Stimulated activated CD4-positive, alpha-beta T cell treated with anti-CD3 and anti-CD28 coated beads, Interleukin-2, amount 100 ng/mL, for 24 hours (primary cell): ENCODE measurements at regions not wholly inside any gene's neighbourhood (a gene's known extent, or its start where the extent isn't known, plus 50 kb on each side); places are given as distances from the start of the nearest gene placed in this dataset.

Source experiments
- DNase-seq, 2 donors: peaks; one replicate each; pipeline ENCODE4 v3.0.0-alpha.2; 2020

DNA sequence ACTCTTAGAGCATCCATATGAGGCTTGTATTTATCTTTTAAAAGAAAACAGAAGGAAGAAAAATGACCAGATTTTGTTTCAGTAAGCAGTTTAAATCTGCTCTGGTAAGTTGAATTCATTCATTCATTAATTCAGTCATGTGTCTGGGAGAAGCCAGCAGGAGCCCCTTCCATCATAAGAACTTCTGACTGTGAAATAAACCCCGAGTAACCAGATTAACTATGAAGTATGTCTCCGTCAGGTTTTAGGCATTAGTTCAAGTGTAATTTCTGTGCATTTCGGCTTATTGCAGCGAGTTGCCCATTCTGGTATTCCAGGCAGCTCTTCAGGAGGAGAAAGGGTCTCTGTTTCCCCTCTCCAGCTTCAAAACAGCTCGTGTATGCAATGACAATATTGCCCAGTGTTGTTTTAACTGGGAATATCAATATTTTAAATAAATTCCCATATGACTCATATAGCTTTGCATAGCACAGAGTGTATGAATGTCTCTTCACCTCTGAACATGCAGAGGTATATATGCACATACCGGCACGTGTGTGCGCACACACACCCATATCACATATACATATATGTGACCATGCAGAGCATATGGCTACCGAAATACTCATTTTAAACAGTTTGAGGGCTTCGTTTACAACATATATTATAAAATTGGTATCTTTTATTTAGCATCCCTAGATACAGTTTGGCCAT is 255.3 kb downstream of the BCOR start:
- no peak for DNase-seq

DNA sequence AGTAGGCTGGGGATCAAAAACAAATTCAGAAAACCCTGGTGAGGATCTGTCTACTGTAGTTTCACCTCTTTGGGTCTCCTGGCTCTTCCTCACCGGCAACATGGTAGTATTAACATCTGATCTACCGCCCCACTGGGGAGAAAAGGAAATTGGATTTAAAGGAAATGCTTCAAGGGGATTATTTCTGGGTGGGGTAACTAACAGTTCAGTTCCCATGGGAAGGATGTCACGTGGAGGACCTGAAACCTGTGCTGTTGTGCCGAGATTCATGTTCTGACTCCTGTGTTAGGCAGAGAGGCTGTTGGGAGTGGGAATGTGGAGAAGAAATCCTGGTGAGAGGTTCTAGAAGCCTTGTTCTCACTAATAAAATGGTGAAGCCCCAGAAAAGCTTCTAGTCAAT is 254.4 kb downstream of the BCOR start:
- no peak for DNase-seq

DNA sequence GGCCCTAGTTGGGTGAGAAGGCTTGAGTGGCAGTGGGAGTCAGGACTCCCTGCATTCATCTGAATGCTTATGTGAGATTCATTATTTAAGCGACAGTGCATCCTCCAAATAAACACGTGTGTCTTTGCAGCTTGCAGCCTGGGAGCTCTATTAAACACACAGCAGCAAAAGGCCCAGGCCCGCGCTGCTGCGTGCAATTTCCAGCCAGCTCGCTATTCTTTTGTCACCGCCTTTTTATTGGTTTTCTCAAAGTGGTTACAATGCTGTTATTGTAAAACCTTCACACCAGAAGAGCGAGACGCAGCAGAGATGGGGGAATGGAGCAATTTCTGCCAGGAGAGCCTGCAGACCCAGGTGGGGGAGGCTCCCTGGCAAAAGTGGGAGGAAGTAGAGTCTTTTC is 252.5 kb downstream of the BCOR start:
- DNase-seq: no peak

DNA sequence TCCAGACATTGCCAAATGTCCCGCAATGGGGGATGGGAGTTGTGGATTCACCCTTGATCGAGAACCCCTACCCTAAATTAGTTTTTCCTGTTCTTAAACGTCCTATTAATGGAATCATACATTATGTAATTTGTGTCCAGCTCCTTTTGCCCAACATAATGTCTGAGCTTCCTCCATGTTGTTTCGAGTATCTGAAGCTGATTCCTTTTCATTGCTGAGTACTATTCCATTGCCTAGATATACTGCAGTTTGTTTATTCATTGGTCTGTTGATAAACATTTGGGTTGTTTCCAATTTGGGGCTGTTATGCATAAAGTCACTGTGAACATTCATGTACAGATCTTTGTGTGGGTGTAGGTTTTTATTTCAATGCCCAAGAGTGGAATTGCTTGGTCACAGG is 251.3 kb downstream of the BCOR start:
- DNase-seq: no peak

DNA sequence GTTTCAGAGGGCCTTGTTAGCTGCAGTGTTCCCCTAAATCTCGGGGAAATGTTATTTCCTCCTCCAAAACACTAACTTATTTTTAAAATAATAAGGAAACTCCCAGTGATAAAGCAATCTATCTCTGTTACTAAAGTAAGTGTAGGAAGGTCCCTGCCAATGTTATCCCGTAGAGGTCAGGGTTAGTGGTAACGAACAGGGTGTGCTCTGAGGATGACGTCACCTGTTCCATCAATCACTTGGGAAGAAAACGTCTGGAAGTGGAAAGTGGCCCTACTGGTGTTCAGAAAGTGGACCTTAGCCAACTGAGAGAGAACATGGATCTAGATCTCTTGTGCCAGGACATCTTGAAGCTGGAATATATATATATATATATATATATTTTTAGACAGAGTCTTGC is 249.5 kb downstream of the BCOR start:
- no peak for DNase-seq

DNA sequence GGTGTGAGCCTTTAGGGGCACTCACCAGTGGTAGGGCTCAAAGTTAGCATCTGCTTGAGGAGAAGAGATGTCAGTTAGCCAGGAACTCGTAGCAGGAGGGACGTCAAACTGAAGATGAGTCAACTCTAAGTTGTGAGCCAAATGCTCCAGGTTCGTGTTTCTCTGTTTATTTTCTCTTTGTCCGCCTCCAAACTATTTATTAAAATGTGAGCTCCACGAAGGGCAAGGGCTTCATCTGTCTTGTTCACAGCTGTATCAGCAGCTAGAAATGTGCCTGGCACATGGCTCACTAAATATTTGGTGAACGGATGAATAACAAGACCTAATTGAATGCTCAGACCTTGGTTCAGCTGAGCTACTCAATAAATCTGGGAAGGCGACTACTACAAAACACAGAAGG is 248.9 kb downstream of the BCOR start:
- DNase-seq: no peak

DNA sequence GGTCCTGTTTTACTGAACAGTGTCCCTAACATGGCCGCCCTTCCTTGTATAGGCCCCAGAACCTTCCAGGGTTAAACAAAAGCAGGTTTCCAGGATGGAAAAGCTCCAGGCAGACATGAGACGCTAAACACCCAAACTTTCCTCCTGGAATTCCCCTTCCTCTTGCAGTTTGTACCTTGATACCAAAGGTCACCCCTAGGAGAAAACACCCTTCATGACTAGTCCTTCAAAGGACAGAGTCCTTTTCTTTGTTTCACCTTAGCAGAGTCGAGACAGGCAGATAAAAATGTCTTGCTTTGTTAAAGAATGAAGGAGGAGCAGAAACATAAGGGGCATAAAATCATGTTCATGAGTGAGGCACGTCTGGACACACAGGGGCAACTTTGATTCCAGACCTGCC is 247.5 kb downstream of the BCOR start:
- DNase-seq: no peak

DNA sequence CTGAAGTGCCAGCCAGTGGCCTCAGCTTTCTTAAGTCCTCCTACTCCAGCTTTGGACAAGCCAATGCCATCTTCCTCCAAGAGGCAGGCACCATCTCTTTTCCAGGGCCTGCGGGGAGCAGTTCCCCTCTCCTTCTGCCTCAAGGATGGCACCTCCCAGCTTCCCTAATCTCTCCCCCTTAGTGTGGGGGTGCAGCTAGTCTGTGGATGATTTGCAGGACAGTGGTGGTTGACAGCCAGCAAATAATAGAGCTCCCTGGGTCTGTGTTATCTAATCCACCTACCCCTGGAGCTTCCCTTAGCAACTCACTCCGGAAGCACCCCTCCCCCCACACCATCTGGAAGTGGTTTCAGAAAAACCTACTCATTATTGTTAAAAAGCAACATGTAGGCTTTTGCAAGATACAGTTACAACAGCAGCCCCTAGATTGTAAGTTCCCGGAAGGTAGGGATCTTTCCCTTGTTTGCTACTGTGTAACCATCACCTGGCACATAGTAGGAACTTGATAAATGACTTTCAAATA is 247.1 kb downstream of the BCOR start:
- peak in 1 of 2 donors; percentile 50 for DNase-seq

DNA sequence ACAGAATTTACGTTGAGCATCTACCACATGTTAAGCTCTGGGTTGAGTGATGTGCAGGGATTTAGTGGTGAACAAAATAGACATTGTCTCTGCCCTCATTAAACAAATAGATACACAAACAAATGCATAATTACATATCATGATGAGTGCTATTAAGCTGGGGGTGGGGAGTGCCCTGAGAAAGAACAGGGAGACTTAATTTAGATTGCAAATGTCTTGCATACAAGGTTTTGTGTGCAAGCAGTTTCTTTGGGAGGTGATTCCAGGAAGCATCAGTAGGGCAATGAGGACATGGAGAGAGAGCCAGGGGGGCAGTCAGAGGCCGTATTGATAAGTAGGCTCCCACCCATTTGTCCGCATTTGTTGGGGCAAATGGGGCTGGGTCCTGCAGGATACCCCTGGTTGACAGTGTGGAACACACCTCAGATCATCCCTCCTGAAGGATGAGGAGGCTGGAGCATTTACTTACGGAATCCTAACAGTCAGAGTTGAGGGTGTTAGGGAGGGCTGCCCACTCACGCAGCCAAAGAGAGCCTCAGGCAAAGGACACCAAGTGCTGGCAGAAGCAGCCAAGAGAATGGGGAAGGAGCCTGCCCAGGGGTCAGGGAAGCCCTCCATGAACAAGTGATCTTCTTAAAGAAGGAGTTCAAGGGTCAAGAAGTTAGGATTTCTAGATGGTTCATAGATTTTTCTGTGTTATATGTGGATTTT is 245.9 kb downstream of the BCOR start:
- no peak for DNase-seq

DNA sequence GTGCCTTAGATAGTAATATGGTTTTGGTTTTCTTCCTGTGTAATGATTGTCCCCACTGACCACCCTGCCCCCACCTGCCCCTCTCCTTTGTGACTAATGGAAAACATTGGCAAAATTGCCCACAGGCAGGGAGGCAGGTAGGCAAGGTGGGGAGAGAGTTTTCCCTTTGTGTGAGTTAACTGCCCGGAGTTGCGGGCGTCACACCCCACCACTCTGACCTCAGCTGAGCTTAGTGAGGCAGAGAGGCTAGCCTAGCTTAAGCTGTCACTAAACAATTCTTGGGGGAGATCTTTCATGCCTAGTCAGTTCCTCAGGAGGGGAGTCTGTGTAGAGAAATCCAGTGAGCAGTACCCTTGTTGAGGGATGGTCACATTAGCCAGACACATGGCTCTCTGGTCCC is 245.3 kb downstream of the BCOR start:
- no peak for DNase-seq

DNA sequence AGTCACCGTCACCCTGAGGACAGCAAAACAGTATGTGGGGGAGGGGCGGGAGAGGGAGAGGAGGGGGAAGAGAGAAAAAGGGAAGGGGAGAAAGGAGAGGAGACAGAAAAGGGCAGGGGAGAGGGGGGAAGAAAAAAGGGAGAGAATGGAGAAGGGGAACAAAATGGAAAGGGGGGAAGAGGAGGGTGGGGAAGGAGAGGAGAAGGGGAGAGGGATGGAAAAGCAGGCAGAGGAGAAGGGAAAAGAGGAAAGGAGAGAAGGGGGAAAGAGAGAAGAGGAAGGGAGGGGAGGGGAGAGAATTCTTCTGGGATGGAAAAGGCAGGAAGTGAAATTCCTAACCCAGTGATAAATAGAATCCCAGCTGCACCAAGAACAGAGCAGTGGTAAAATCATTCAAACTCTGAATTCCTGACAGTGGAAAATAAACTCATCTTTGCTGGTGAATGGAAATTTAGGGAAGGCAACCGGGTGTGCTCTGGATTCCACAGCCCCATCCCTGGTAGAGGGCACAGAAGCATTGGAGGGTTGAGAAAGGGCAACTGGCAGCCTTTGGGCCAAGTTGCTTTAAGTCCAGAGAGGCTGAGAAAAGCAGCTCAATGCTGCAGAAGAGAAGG is 244.2 kb downstream of the BCOR start:
- no peak for DNase-seq

DNA sequence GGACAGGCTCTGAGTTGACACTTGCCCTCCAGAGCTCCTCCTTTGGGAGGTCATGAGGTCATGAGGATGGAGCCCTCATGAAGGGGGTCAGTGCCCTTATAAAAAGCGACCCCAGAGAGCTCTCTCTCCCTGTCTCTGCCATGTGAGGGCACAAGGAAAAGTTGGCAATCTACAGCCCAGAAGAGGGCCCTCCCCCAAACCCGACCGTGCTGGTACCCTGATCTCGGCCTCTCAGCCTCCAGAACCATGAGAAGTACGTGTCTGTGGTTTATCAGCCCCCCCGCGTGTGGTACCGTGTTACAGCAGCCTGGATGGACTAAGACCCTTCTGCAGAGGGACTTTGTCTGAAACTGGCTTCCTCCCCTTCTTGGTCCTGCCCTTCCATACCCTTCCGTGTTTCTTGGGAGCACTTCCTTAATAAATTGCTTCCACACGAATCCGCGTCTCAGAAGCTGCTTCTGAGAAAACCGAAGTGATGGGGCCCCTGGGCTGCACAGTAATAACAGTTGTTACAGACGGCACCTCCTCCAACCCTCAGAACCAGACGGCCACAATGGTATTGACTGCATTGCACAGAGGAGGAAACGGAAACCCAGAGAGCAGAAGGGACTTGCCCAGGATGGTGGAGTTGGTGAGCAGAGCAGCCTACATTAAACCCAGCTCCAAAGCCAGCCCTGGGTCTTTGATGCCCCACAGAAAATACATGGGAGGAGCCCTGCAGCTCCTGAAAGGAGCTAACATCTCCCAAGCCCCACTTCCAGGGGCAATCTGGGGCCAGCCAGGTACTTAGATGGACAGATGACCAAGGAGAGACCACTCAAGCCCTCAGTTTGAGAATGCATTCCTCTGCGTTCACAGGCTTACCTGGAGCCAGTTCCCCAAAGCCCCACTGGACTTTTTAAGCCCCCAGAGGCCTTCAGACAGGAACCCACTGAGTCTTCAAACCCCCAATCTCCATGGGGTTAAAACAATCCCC is 242.7 kb downstream of the BCOR start:
- DNase-seq: peak; percentile 63 to 74

DNA sequence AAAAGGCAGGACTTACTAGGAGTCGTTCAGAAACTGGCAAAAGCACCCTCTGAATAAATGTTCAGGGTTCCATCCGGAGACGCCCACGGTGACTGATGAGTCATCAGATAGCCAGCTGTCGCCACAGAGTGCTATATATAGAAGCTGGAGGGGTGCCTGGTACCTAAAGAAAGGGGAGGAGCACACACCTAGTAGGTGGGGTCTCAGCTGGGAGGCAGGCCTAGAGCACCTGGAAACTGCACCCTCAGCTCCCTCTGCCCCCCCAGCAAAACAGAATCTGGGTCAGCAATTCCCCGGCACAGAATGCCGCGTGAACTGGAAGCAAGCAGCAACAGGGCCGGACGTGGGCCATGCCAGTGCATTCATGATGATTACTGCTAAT is 242.0 kb downstream of the BCOR start:
- DNase-seq: peak; percentile 75 to 78

DNA sequence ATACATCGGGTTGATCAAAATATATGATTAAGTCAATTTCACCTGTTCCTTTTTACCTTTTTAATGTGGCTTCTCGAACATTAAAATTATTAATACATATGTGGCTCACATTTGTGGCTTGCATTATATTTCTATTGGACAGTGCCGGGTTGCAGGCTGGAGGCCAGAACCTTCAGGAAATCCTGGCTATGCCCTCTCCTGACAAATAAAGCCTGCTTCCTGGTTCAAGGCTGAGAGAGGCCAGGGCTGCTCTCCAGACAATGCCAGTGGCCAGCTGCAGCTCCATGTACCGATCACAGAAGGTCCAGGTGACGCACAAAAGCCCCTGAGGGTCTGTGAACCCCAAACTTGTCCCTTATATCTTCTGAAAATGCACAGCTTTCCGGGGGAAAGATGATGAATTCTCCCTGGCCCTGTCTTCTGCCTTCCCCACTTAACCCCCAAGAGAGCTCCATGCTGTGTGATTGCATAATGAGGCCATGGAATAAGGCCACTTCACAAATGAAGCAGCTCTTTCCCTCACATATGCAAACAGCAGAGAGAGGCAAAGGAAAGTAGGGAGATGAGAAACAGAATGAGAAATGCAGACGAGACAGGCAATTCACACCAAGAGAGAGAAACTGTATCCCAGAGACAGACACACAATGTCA is 241.2 kb downstream of the BCOR start:
- DNase-seq: no peak

DNA sequence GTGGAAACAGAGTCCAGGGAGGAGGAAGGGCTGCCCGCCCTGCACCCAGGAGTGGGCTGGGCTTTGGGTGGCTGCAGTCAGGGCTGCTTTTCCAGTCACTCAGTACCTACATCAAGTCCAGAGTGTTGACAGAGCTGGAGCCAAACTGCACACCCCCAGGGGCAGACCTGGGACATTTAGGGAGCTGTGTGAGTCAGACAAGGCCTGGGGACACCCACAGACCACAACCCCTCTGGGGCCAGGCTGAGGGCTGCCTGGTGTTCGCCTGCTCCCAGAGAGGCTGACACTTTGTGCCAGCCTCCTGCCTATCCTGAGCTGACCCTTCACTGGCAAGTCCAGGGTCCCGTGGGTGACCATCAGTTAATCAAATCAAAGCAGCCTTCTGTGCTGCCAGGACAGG is 240.0 kb downstream of the BCOR start:
- DNase-seq: peak; percentile 37 to 46

DNA sequence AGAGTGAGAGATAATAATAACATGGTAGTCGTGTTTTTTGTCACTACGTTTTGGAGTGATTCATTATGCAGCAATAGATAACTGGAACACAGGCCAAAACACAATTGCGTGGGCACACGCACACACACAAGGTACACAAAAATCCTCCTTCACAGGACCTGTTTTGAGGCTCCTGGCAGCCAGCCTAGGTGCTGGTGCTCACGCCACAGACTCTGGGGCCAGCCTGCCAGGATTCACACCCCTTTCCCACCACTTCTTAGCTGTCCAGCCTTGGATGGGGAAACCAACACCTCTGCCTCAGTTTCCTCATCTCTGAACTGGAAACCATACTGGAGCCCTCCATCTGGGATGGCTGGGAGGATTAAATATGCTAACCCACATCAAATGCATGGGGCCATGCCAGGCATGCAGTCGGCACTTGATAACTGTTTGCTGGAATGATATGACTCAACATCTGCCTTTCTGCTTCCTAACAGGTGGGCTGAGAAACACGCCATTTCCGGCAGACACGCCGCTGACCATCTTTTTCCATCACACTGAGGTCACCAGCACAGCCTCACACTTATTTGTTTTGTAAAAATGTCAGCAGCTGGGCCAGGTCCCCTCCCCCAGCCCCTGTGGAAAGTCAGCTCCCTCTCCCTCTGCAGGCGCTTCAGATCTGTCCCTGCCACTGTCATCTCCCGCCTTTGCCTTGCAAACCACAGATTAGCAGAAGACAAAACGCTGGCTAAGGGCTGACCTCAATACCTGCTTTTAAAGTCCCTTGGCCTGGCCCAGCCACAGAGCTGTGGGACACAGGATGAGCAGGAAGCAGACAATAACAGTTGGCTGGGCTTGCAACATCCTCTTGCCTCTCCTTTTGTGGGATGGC is 237.5 kb downstream of the BCOR start:
- DNase-seq: peak; percentile 79 to 80

DNA sequence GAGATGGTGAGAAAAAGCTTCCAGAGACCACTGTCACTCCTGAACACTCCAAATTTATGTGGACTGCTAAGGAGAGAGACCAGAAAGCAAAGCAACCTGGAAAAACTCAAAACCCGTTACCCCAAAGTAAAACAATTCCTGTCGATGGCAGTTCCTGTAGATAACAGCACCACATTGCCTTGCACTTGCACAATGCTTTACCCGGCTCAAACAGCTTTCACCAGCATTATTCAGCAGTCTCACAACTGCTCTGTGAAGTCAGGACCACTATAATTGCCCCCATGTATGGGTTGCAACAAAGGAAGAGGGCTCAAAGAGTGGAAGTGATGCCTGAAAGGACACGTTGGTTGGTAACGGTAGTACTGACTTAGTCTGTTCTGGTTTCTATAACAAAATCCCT is 234.8 kb downstream of the BCOR start:
- DNase-seq: no peak

DNA sequence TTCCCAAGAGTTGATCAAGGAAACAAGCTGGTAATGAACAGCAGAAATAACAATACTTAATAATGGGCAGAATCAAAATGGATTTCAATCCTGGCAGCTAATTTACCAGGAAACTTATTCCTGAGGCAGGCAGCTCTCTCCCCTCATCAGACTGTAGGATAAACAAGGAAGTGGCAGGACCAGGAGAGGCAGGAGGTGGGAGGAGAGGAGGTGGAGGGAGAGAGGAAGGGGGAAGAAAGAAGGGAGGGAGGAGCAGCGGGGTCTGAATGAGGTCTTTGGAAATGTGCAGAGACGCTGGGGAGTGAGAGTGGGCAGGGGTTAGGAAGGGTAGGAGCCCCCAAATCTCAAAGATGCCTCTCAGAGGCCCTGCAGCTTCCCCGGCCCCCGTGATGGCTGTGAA is 231.5 kb downstream of the BCOR start:
- DNase-seq: no peak

DNA sequence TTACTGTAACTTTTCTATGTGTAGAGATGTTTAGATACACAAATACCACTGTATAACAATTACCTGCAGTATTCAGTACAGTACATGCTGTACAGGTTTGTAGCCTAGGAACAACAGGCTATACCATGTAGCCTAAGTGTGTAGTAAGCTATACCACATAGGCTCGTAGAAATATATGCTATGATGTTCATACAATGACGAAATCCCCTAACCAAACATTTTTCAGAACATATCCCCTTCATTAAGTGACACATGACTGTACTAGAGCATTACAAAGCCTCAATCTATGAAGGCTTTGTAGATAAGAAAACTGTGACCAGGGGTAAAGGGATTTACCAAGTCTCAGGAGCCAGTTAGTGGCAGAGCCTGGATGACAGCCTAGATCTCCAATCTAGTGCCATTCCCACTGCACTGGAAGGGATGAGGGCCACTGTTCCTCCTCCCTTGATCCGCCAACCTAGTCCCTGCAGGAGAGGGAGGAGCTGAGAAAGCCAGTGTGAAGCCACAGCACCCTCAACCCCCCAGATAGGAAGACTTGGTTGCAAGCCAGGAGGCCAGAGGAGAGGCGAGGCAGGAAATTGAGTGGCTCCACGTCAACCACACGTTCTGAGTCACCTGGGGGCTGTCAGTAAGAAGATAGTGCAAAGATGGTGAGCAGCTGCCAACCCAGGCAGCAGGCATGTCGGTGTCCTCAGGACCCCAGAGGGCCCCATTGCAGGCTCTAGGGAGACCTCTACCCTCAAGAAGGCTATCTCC is 227.7 kb downstream of the BCOR start:
- peak; percentile 68 to 70 for DNase-seq

DNA sequence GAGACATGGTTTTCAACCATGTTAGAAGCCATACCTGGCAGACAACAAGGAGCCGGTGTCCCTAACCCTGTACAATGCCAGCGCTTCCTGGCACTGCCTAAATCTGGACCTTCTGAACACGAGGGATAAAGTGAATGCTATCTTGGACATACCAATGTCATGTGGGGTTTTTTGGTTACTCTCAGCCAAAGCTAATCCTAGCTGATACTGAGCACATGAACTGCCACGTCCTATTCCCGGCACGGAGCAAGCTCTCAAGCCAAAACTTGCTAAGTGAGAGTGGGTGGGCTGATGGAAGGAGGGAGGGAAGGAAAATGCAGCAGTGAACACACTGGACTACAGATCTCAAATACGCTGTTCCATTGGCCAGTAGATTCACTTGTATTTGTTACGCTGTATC is 226.1 kb downstream of the BCOR start:
- DNase-seq: no peak

DNA sequence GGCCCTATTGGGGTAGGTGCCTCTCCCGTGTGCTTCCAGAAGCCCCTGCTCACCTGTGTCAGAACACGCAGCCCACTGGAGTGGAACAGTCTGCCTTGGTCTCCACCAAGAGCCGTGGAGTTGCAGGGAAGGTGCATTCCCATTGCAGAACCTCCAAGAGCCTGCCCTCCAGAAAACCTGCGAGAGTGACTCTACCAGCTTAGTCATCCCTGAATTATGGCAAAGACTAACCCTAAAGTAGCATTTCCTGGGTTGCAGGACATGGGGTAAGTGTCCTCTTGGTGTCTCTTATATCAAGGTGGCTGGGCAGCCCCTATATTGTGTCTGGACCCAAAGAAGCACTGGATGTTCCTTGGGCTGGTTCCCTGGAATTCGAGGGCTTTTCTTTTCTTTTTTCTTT is 224.6 kb downstream of the BCOR start:
- no peak for DNase-seq
